GM20000 (cell line): ENCODE measurements at regions not wholly inside any gene's neighbourhood (a gene's known extent, or its start where the extent isn't known, plus 50 kb on each side); places are given as distances from the start of the nearest gene placed in this dataset.

ENCODE experiments used
- DNase-seq: peaks from one replicate; pipeline ENCODE4 v3.0.0; 2012; ENCODE audit warnings: low spot score
- CTCF ChIP-seq: IDR thresholded peaks from 2 replicates; pipeline ENCODE4 v1.5.1; 2012; ENCODE audit warnings: mild to moderate bottlenecking, control low read depth; ENCODE audit errors: extremely low read depth, missing control alignments

DNA sequence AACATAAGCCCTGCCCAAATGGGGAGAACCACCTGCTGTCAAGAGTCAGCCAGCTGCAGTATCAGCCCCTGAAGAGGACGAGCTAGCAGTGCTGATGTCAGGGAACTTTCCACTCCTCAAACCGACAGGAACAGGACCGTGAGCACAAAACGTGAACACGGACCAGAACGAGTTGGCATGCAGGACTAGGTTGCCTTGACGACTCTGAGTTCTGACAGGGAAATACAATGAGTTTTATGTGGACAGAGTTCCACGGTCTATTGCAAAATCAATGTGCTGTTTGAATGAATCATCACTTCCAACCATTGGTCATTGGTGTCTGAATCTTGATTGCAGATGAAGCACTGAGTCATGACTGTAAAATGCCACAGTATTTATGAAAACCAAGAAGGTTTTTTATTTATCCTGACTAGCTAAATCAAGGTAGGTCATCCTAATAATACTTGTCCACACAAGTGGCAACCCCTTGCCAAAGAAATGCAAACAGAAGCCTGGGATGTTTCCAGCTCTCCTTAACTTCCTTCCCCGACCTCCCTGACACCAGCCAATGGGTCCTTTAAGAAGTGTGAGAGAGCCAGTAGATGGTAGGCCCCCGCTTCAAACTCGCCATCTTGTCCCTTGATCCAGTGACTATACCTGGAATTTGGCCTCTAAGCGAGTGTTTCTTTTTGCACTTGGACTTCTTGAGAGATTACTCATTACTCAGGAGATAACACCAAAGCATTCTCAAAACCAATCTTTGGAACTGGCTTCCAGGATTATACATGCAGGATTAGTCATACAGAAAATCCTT is 119.6 kb downstream of the ASB7 start:
- no peak for DNase-seq

DNA sequence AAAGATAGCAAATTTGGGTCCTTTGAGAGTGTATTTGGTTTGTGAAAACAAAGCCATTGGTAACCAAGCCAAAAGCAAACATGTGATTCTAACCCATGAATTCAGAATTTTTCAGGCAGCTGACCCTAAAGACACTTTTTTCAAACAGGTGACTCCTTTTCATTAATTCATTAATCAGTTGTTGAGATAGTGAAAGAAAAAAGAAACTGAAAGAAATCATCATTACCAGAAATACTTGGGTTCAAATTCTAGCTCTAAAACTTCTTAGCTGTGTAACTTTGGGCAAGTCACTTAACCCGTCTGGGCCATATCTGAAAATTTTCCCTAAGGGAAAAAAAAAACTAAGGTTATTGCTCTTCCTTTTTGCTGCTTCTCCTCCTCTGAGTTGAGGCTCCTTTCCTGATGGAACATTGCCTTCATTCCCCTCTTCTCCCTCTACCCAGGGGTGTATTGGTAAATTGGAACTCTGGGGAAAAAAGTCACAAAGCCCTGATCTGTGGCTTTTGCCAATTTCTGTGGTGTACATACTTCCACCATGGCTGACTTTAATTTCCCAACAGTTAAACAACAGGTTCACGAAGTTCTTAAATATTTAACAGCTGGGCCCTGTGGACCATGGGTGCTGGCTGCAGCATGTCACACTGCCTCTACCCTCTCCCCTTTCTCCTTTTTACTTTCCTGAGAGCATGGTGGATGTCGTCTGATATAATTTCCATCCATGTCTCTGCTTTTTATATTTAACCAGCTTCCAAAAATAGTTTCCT is 120.3 kb downstream of the ASB7 start:
- DNase-seq, result no peak
- no peak for TF ChIP-seq CTCF

More for the DNA sequence above, 119.6 kb downstream of the ASB7 start:
- TF ChIP-seq CTCF, result no peak

DNA sequence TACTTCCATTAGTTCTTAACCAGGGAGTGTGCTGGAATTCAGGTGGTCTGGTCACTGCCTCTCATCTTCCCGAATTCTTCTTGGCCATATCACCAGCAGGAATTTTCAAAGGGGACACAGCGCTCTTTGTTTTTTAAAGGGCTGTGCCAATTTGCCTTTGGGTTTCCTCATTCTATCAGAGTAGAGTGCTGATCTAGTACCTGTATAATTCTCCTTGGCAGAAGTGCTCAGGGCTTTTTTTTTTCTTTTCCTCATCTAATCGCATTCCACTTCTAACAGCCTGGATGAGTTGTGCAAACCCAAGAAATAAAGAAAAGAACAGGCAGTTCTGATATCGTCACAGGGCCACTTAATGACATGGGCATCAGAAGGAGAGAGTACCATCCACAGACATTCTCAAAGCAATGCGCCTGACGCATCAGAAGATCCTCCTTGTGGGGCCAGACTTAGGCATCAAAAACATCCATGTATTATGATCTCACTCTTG is 121.0 kb downstream of the ASB7 start:
- TF ChIP-seq CTCF, result no peak
- no peak for DNase-seq

GRCh38 chr15:100725121-100726069 is 123.0 kb downstream of the ASB7 start:
- DNase-seq, result peak; percentile 3
- TF ChIP-seq CTCF, result no peak

DNA sequence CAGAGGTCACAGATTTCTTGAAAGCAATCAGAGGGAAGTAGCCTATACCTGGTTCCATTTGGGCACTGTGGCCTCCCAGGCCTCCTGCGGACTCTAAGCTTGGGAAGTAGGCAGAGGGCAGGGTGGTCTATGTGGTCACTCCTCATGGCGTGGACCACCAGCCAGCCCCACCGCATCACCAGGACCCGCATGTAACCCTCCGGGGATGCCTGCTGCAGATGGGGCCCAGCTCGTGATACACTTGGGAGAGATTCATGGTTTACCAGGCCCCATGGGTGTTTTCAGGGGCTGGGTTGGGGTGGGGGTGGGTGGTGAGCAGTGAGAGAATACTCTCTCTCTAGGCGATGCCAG is 123.7 kb downstream of the ASB7 start:
- no peak for DNase-seq
- no peak for TF ChIP-seq CTCF

- peak; percentile 0 for DNase-seq
- TF ChIP-seq CTCF, result no peak
Measured at GRCh38 chr15:100726421-100727190, 124.2 kb downstream of the ASB7 start.
